Body of pancreas (tissue), 4 donors: ENCODE measurements at regions not wholly inside any gene's neighbourhood (a gene's known extent, or its start where the extent isn't known, plus 50 kb on each side); places are given as distances from the start of the nearest gene placed in this dataset.

ENCODE experiments used
- ATAC-seq: fragments of 150-250 bp; one replicate; pipeline ENCODE4 v1.9.1; 2016
- DNase-seq, 4 donors: peaks; one replicate each; pipeline ENCODE4 v3.0.0-alpha.2; 2019
- H3K27ac ChIP-seq, 4 donors: fragments of 200-600 bp; sonication (generic); 1 replicate in 3 of 4; 2 replicates in 1 of 4; pipeline versions ENCODE4 v1.5.1 to v1.6.1; 2016 to 2019; ENCODE audit warnings: mild to moderate bottlenecking in 1 of 4, mixed read lengths in 1 of 4, moderate library complexity in 1 of 4
- H3K27me3 ChIP-seq, 2 donors: fragments of 200-600 bp; sonication (generic); one replicate each; pipeline ENCODE4 v1.6.0; 2016; ENCODE audit warnings: mild to moderate bottlenecking in 1 of 2
- H3K36me3 ChIP-seq, 2 donors: fragments of 200-600 bp; sonication (generic); replicated peaks in 1 of 2; 2 replicates each; pipeline ENCODE4 v1.5.1; 2016; ENCODE audit warnings: low read depth in 2 of 2; ENCODE audit not compliant: insufficient read depth in 1 of 2
- H3K4me1 ChIP-seq: fragments of 200-600 bp; sonication (generic); one replicate; pipeline ENCODE4 v1.6.0; 2016
- H3K4me3 ChIP-seq, 2 donors: fragments of 200-600 bp; sonication (generic); 1 replicate in 1 of 2; 2 replicates in 1 of 2; pipeline ENCODE4 v1.5.1; 2016 to 2019
- H3K9me3 ChIP-seq, 3 donors: fragments of 200-600 bp; sonication (generic); 1 replicate in 2 of 3; 2 replicates in 1 of 3; pipeline ENCODE4 v1.5.1; 2016
- CTCF ChIP-seq, 7 experiments: fragments of 450-650 bp in 4 of 7; fragments of 200-600 bp in 3 of 7; sonication (generic) in 3 of 7; IDR thresholded peaks; one replicate each; pipeline ENCODE4 v1.5.1; 2016 to 2019; ENCODE audit warnings: antibody characterized with exemption in 7 of 7
- POLR2A ChIP-seq, 3 donors: fragments of 450-650 bp; IDR thresholded peaks; one replicate each; pipeline ENCODE4 v1.6.1; 2016; ENCODE audit warnings: antibody characterized with exemption in 3 of 3, mild to moderate bottlenecking in 2 of 3
- WGBS, 2 donors: methylation state at CpG; one replicate each; pipeline ENCODE4 v1.1.5; 2017; 5-methylcytosine and 5-hydroxymethylcytosine counted together
- intact Hi-C: fragments of 100-400 bp; cut with DNase I; formaldehyde crosslinking; loops from one replicate; pipeline ENCODE4 v1.15.1; 2023

- Histone ChIP-seq H3K27ac (no peak overlapping the region), H3K27me3 (no peaks in the 10 kb centered on the region), H3K4me1 (no peaks in the 10 kb centered on the region), H3K4me3 (no peak overlapping the region), H3K36me3 (no peaks in the 10 kb centered on the region), H3K9me3 (no peaks in the 10 kb centered on the region)
- intact Hi-C loops, result no loop called here
- no peak for DNase-seq
- TF ChIP-seq POLR2A (IDR thresholded peaks at IDR 0.05) (no peak), CTCF (IDR thresholded peaks at IDR 0.05) (no peak)
- WGBS, 2 donors, result 56 to 67% methylated on average over 1 of the region's 1 CpG
- no peak for ATAC-seq
These were observed 374.6 kb downstream of the OSTF1 start for GRCh38 chr9:75462866-75463265.

- H3K4me1 ChIP-seq, result no peaks in the 10 kb centered on the region
- ATAC-seq (no peak), DNase-seq (no peak)
- no peak overlapping the region for H3K4me3 ChIP-seq
- TF ChIP-seq POLR2A (IDR thresholded peaks at IDR 0.05) (no peak), CTCF (IDR thresholded peaks at IDR 0.05) (no peak)
- no peak overlapping the region for H3K27ac ChIP-seq
- no peaks in the 10 kb centered on the region for H3K36me3 ChIP-seq
- intact Hi-C loops, result no loop called here
- H3K27me3 ChIP-seq, result no peaks in the 10 kb centered on the region
- no peaks in the 10 kb centered on the region for H3K9me3 ChIP-seq
These were observed 375.6 kb downstream of the OSTF1 start for GRCh38 chr9:75463871-75464270.

- no peak overlapping the region for H3K27ac ChIP-seq
- H3K27me3 ChIP-seq, result no peaks in the 10 kb centered on the region
- ATAC-seq, result no peak
- H3K4me1 ChIP-seq, result no peaks in the 10 kb centered on the region
- TF ChIP-seq POLR2A (IDR thresholded peaks at IDR 0.05), result no peak
- TF ChIP-seq CTCF (IDR thresholded peaks at IDR 0.05), result no peak
- intact Hi-C loops, result no loop called here
- DNase-seq, result no peak
- H3K36me3 ChIP-seq, result no peaks in the 10 kb centered on the region
- no peak overlapping the region for H3K4me3 ChIP-seq
- no peaks in the 10 kb centered on the region for H3K9me3 ChIP-seq
- 60 to 79% methylated on average over 4 of the region's 4 CpGs for WGBS, 2 donors
These were observed 376.4 kb downstream of the OSTF1 start for GRCh38 chr9:75464726-75465125.

- Histone ChIP-seq H3K4me1 (no peaks in the 10 kb centered on the region), H3K27ac (no peak overlapping the region), H3K4me3 (no peak overlapping the region), H3K36me3 (no peaks in the 10 kb centered on the region), H3K27me3 (no peaks in the 10 kb centered on the region), H3K9me3 (no peaks in the 10 kb centered on the region)
- intact Hi-C loops, result no loop called here
- ATAC-seq (no peak), DNase-seq (no peak)
- TF ChIP-seq POLR2A (IDR thresholded peaks at IDR 0.05), result no peak
- TF ChIP-seq CTCF (IDR thresholded peaks at IDR 0.05), result no peak
- 88 to 96% methylated on average over 2 of the region's 2 CpGs for whole genome bisulfite sequencing, 2 donors
These were observed 378.8 kb downstream of the OSTF1 start for GRCh38 chr9:75467142-75467541.

- 17 to 38% methylated on average over 3 of the region's 3 CpGs for WGBS, 2 donors
- no peak for ATAC-seq
- Histone ChIP-seq H3K4me3 (no peak overlapping the region), H3K9me3 (no peaks in the 10 kb centered on the region), H3K27me3 (no peaks in the 10 kb centered on the region), H3K36me3 (no peaks in the 10 kb centered on the region), H3K27ac (no peak overlapping the region), H3K4me1 (no peaks in the 10 kb centered on the region)
- no peak for DNase-seq
- intact Hi-C loops, result no loop called here
- TF ChIP-seq POLR2A (IDR thresholded peaks at IDR 0.05), result no peak
- no peak for TF ChIP-seq CTCF (IDR thresholded peaks at IDR 0.05)
These were observed 383.3 kb downstream of the OSTF1 start for GRCh38 chr9:75471549-75472114.
